Vagina (tissue), 2 donors: ENCODE measurements at regions not wholly inside any gene's neighbourhood (a gene's known extent, or its start where the extent isn't known, plus 50 kb on each side); places are given as distances from the start of the nearest gene placed in this dataset.

ENCODE experiments used
- DNase-seq, 2 donors: peaks; one replicate each; pipeline ENCODE4 v3.0.0-alpha.2; 2017; ENCODE audit errors: extremely low spot score in 2 of 2
- H3K27ac ChIP-seq: fragments of 200-600 bp; sonication (generic); one replicate; pipeline ENCODE4 v1.5.1; 2019
- H3K27me3 ChIP-seq: fragments of 200-600 bp; sonication (generic); one replicate; pipeline ENCODE4 v1.5.1; 2019
- H3K36me3 ChIP-seq, 2 donors: fragments of 200-600 bp; sonication (generic); one replicate each; pipeline ENCODE4 v1.5.1; 2017 to 2019
- H3K4me1 ChIP-seq: fragments of 200-600 bp; sonication (generic); one replicate; pipeline ENCODE4 v1.5.1; 2019
- H3K4me3 ChIP-seq, 2 donors: fragments of 200-600 bp; sonication (generic); 1 replicate in 1 of 2; 2 replicates in 1 of 2; pipeline ENCODE4 v1.5.1; 2016 to 2019
- H3K9me3 ChIP-seq: fragments of 200-600 bp; sonication (generic); one replicate; pipeline ENCODE4 v1.5.1; 2019
- POLR2A ChIP-seq, 2 donors: fragments of 450-650 bp; IDR thresholded peaks; one replicate each; pipeline ENCODE4 v1.6.1; 2017; ENCODE audit warnings: antibody characterized with exemption in 2 of 2, mild to moderate bottlenecking in 2 of 2, moderate library complexity in 2 of 2
- POLR2AphosphoS5 ChIP-seq, 2 donors: sonication (generic); formaldehyde crosslinking; IDR thresholded peaks; one replicate each; pipeline ENCODE4 v1.9.0; 2017; ENCODE audit warnings: antibody characterized with exemption in 2 of 2, mild to moderate bottlenecking in 2 of 2, low read depth in 1 of 2; ENCODE audit not compliant: insufficient read depth in 1 of 2
- intact Hi-C: fragments of 100-400 bp; cut with DNase I; formaldehyde crosslinking; loops from one replicate; pipeline ENCODE4 v1.15.1; 2023
- TF ChIP-seq, protein P1 (sequence below), 3 experiments: fragments of 450-650 bp in 2 of 3; fragments of 200-600 bp in 1 of 3; sonication (generic) in 1 of 3; IDR thresholded peaks; one replicate each; pipeline ENCODE4 v1.5.1; 2017 to 2019; ENCODE audit warnings: antibody characterized with exemption in 3 of 3, mild to moderate bottlenecking in 2 of 3, moderate library complexity in 2 of 3

DNA sequence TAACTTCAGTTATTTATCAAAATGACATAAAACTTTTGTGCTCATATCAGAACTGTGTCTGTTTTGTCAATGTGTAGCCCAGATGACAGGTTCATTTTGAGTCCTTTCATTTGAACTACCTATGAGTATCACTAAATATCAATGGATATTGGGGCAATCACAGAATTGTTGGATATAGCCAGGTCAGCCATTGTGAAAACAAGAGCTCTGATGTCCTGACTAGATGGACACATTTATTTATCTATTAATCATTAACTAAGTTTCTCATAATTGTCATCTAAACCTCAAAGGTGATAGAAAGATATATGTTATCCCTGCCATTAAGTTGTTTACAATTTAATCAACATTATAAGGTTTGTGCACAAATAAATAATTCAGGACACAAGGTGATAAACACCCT lies 638.3 kb upstream of the GRIA3 start:
- no peak overlapping the region for H3K27ac ChIP-seq
- no peak for DNase-seq
- H3K4me1 ChIP-seq: no peaks in the 10 kb centered on the region
- TF ChIP-seq, protein P1, sequence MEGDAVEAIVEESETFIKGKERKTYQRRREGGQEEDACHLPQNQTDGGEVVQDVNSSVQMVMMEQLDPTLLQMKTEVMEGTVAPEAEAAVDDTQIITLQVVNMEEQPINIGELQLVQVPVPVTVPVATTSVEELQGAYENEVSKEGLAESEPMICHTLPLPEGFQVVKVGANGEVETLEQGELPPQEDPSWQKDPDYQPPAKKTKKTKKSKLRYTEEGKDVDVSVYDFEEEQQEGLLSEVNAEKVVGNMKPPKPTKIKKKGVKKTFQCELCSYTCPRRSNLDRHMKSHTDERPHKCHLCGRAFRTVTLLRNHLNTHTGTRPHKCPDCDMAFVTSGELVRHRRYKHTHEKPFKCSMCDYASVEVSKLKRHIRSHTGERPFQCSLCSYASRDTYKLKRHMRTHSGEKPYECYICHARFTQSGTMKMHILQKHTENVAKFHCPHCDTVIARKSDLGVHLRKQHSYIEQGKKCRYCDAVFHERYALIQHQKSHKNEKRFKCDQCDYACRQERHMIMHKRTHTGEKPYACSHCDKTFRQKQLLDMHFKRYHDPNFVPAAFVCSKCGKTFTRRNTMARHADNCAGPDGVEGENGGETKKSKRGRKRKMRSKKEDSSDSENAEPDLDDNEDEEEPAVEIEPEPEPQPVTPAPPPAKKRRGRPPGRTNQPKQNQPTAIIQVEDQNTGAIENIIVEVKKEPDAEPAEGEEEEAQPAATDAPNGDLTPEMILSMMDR (IDR thresholded peaks at IDR 0.05): no peak
- no peaks in the 10 kb centered on the region for H3K27me3 ChIP-seq
- no peaks in the 10 kb centered on the region for H3K36me3 ChIP-seq
- intact Hi-C loops: no loop called here
- no peaks in the 10 kb centered on the region for H3K9me3 ChIP-seq
- no peak overlapping the region for H3K4me3 ChIP-seq

DNA sequence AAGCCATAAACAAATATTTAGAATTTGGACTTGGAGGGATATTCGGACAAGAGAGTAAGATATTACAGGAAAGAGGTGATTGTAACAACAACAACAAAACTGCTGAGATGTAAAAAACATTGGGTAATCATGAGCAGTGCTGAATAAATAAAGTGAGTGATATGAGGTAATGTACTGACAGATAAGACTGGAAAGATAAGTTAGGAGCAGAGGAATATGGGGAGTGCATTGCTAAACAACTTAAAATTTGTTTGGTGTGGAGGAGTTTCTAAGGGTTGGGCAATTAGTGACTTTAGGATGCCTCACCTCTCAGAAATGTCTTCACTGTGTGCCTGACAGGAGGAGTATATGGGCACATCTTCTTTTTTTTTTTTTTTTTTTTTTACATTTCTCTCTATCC lies 637.8 kb upstream of the GRIA3 start:
- Histone ChIP-seq H3K27me3 (no peaks in the 10 kb centered on the region), H3K27ac (no peak overlapping the region), H3K36me3 (no peaks in the 10 kb centered on the region), H3K9me3 (no peaks in the 10 kb centered on the region), H3K4me1 (no peaks in the 10 kb centered on the region), H3K4me3 (no peak overlapping the region)
- intact Hi-C loops: no loop called here
- DNase-seq: no peak
- TF ChIP-seq POLR2A (IDR thresholded peaks at IDR 0.05): no peak

DNA sequence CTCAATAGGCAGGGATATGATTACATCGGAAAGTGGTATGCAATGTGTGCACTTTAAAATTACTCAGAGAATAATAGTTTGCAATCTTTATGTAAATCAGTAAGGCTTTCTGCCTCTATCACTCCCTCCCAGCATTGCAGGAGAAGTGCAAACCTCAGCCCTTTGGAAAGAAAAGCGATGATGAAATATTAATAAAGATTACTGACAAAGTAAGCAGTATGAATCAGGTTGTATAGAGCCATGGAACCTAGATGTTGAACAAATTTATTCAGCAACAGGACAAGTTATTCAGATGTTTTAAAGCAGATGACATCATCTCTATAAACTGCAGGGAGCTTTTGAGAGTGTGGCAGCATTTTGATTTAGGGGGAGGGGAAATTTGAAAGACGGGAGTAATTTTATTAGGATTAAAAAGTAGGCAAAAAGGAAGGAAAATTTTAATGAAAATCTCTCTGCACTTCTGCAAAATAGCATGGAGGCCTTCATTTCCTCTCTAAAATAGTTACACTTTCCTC lies 631.7 kb upstream of the GRIA3 start:
- DNase-seq: no peak
- no peaks in the 10 kb centered on the region for H3K4me1 ChIP-seq
- no peak for TF ChIP-seq POLR2A (IDR thresholded peaks at IDR 0.05)
- no peak for TF ChIP-seq POLR2AphosphoS5 (IDR thresholded peaks at IDR 0.05; ENCODE audit: insufficient read depth in 1 of 2, low read depth in 1 of 2)
- TF ChIP-seq, protein P1 (IDR thresholded peaks at IDR 0.05): no peak
- H3K36me3 ChIP-seq: no peaks in the 10 kb centered on the region
- no peak overlapping the region for H3K27ac ChIP-seq
- no peaks in the 10 kb centered on the region for H3K27me3 ChIP-seq
- intact Hi-C loops: no loop called here
- no peaks in the 10 kb centered on the region for H3K9me3 ChIP-seq
- no peak overlapping the region for H3K4me3 ChIP-seq

DNA sequence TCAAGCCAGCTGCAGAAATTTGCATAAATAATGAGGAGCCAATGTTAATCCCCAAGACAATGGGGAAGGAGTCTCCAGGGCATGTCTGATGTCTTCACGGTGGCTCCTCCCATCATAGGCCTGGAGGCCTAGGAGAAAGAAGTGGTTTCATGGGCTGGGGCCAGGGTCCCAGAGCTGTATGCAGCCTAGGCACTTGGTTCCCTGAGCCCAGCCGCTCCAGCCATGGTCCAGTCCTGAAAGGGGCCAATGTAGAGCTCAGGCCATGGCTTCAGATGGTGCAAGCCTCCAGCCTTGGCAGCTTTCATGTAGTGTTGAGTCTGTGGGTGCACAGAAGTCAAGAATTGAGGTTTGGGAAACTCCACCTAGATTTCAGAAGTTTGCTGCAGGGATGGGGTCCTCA lies 628.2 kb upstream of the GRIA3 start:
- no peaks in the 10 kb centered on the region for H3K9me3 ChIP-seq
- no peak for DNase-seq
- no peak overlapping the region for H3K27ac ChIP-seq
- no peaks in the 10 kb centered on the region for H3K27me3 ChIP-seq
- no peak overlapping the region for H3K4me3 ChIP-seq
- intact Hi-C loops: no loop called here
- no peaks in the 10 kb centered on the region for H3K36me3 ChIP-seq
- H3K4me1 ChIP-seq: no peaks in the 10 kb centered on the region
- TF ChIP-seq, protein P1 (IDR thresholded peaks at IDR 0.05): no peak
- TF ChIP-seq POLR2A (IDR thresholded peaks at IDR 0.05) (no peak), POLR2AphosphoS5 (IDR thresholded peaks at IDR 0.05; ENCODE audit: insufficient read depth in 1 of 2, low read depth in 1 of 2) (no peak)

DNA sequence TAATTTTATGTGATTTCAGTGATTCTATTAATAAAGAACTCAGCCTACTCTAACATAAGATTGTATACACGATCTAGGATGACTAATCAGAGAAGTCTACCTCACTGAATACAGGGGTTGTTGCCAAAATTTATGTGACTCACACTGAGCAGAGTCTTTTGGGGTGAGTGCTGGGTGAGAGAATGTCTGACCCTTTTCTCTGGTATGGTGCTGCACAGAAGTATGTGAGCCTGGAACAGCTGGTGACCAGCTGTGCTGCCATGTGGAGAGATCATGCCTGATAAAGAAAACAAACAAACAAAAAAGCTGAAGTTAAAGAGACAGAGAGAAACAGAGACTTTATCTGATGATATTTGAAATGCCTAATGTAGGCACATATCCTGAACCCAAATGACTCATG lies 618.1 kb upstream of the GRIA3 start:
- TF ChIP-seq POLR2AphosphoS5 (IDR thresholded peaks at IDR 0.05; ENCODE audit: insufficient read depth in 1 of 2, low read depth in 1 of 2) (no peak), POLR2A (IDR thresholded peaks at IDR 0.05) (no peak)
- TF ChIP-seq, protein P1 (IDR thresholded peaks at IDR 0.05): no peak
- Histone ChIP-seq H3K27ac (no peak overlapping the region), H3K36me3 (no peaks in the 10 kb centered on the region), H3K4me3 (no peak overlapping the region), H3K4me1 (no peaks in the 10 kb centered on the region), H3K27me3 (no peaks in the 10 kb centered on the region), H3K9me3 (no peaks in the 10 kb centered on the region)
- no peak for DNase-seq
- intact Hi-C loops: no loop called here

DNA sequence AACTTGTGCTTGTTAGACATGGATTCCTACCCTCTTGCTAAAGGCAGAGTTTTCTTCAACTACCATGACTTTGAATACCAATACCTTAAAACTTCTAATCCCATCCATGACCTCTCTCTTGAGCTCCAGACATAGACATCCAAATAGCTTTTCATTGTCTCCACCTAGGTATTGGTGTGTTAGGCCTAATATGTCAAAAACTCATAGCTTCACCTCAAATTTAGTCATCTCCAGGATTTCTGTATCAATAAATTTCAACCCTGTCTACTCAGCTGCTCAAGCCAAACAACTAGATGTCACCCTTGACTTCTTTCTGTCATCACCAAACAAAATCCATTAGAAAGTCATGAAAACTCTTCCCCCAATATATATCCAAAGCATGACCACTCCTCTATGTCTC lies 617.7 kb upstream of the GRIA3 start:
- Histone ChIP-seq H3K4me1 (no peaks in the 10 kb centered on the region), H3K4me3 (no peak overlapping the region), H3K27me3 (no peaks in the 10 kb centered on the region), H3K27ac (no peak overlapping the region), H3K9me3 (no peaks in the 10 kb centered on the region), H3K36me3 (no peaks in the 10 kb centered on the region)
- intact Hi-C loops: no loop called here
- no peak for DNase-seq
- TF ChIP-seq, protein P1 (IDR thresholded peaks at IDR 0.05): no peak
- TF ChIP-seq POLR2A (IDR thresholded peaks at IDR 0.05) (no peak), POLR2AphosphoS5 (IDR thresholded peaks at IDR 0.05; ENCODE audit: insufficient read depth in 1 of 2, low read depth in 1 of 2) (no peak)
